ENCODE measurements at regions not wholly inside any gene's neighbourhood (a gene's known extent, or its start where the extent isn't known, plus 50 kb on each side); places are given as distances from the start of the nearest gene placed in this dataset.

GRCh38 chr14:34348592-34348991 is 113.4 kb downstream of the SPTSSA start:
- no peak for DNase-seq (ENCODE audit: low read depth)

DNA sequence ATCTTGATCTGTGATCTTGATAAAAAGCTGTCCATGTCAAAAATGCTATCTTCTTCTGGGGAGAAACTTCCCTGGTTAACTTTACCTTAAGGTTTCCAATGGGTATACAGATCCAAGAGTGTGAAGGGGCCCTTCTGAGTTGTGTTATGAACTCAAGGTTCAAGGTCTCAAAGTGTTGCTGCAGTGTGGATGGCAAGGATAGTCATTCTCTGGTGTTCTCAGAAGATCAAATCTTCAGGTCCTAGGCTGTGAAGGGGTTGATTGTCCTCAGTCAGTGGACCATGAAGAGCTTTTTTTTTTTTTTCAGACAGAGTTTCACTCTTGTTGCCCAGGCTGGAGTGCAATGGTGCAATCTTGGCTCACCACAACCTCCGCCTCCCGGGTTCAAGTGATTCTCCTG is 114.4 kb downstream of the SPTSSA start:
- DNase-seq (ENCODE audit: low read depth) = no peak

GRCh38 chr14:34345718-34346465 is 116.1 kb downstream of the SPTSSA start:
- no peak for DNase-seq (ENCODE audit: low read depth)

- DNase-seq (ENCODE audit: low read depth) = no peak
Observed at GRCh38 chr14:34344318-34344717, 117.7 kb downstream of the SPTSSA start.

DNA sequence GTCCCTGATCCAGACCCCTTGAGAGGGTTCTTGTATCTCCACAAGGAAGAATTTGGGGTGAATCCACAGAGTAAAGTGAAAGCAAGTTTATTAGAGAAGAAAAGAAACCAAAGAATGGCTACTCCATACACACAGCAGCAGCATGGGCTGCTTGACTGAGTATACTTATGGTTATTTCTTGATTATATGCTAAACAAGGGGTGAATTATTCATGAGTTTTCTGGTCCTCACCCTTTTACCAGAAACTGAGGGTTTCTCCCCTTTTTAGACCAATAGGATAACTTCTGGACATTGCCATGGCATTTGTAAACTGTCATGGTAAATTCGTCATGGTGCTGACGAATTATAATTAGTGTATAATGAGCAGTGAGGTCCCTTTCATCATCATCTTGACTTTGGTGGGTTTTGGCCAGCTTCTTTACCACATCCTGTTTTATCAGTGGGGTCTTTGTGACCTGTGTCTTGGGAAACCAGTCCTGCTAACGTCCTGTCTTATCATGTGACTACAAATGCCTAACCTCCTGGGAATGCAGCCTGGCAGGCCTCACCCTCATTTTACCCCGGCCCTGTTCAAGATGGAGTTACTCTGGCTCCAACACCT is 121.9 kb downstream of the SPTSSA start:
- peak; percentile 70 for DNase-seq (ENCODE audit: low read depth)

DNA sequence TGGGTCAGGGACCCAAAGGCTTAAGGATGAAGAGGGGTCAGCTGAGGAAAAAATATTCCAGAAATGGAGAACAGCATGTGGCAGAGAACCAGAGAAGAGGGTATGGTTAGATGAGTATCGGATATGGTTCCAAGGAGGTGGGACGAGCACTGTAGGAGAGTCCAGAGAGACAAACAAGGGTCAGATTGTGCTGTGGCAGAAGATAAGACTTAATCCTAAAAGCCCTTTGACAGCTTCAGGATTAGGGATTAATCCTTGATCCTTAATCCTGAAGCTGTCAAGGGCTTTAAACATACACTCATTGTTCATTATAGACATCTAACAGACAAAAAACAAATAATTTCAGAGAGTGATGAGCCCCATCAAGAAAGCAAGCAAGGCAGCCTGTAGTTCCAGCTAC is 124.0 kb downstream of the SPTSSA start:
- no peak for DNase-seq (ENCODE audit: low read depth)

GRCh38 chr14:34336501-34336900 is 125.5 kb downstream of the SPTSSA start:
- no peak for DNase-seq (ENCODE audit: low read depth)

GRCh38 chr14:34335968-34336367 is 126.1 kb downstream of the SPTSSA start:
- no peak for DNase-seq (ENCODE audit: low read depth)

DNA sequence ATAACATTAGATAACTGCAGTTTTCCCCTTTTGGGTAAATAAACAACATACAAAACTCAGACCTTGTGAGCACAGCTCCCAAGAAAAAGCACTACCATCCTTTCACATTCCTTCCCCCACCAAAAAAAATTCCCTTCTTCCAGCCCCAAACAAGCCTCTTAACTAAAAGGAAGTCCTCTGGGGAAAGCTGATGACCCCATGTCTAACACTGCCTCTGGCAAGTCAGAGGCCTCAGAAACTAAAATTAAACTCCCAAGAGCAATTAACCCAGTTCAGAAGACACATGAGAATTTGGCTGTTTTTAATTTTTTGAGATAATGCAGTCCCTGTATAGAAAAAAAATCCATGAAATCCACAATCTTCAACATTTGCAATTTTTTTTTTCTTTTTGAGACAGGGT is 127.7 kb downstream of the SPTSSA start:
- peak; percentile 29 for DNase-seq (ENCODE audit: low read depth)

DNA sequence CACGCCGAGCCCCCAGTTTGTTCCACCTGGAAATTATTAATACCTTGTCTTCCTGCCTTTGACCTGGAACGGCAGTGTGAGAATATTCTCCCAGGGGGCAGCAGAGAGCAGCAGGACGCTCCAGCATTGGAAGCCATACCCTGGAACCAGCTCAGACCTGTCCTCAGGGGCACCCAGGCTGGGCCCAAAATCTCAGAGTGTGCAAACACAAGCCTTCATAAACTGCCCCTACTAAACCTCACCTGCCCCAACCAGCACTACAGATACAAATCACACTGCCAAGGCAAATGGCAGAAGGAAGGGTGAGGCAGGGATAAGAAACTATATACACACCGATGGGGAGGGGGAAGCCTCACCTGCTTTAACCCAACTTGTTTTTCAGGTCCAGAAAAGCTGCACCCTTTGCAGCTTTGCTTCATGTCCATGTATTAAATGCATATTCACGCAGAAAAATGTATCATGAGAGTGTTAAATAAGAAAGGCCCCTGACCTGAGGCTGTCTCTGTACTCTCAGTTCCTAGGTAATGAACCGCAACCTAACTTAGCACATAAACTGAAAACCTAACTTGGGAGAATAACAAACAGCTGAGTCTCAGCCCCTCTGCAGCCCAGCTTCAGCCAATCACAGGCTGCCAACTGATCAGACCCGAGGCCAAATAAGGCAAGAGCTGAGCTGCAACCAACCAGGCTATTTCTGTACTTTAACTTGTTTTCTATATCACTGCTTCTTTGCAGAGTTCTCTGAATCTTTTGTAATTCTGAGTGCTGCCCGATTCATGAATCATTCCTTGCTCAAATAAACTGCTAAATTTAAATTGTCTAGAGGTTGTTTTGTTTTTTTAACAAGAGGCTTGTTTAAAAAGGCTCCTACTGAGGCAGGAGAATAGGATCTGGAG is 130.1 kb downstream of the SPTSSA start:
- DNase-seq (ENCODE audit: low read depth) = peak; percentile 79

- no peak for DNase-seq (ENCODE audit: low read depth)
Observed at GRCh38 chr14:34330846-34331245, 131.2 kb downstream of the SPTSSA start.

GRCh38 chr14:34329301-34329700 is 132.7 kb downstream of the SPTSSA start:
- no peak for DNase-seq (ENCODE audit: low read depth)

DNA sequence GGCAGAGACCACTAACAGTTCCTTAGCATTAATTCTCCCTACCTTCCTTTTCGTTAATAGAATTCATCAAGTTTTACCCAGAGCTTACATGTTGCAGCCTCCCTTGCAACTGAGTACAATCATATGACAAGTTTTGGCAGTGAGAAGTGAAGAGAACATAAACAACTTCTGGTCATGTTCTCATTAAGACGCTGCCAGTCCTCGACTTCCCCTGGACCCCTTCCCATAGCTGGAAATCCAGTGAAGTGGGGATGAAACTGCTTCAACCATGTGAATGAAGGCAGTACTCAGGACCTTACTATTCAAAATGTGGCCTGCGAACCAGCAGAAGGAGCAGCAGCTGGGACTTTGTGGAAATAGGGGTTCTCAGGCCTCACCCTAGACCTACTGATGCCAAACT is 133.9 kb downstream of the SPTSSA start:
- no peak for DNase-seq (ENCODE audit: low read depth)

DNA sequence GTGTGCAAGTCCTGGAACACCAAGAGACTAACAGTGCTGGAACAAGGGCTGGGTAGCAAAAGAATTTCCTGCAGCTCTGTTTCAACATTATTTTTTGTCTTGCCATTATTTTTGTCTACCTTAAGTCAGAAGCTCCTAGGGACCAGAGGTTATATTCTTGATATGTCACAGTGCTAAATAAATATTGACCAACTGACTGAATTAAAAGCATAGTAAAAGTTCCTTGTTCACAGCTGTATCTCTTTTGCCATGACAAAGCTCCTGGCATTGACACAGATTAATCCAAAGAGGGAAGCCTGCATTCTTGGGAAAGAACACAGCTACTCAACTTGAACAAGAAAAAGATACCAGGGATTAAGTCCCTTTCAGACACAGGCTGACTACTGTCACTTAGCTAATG is 136.5 kb downstream of the SPTSSA start:
- DNase-seq (ENCODE audit: low read depth) = no peak

DNA sequence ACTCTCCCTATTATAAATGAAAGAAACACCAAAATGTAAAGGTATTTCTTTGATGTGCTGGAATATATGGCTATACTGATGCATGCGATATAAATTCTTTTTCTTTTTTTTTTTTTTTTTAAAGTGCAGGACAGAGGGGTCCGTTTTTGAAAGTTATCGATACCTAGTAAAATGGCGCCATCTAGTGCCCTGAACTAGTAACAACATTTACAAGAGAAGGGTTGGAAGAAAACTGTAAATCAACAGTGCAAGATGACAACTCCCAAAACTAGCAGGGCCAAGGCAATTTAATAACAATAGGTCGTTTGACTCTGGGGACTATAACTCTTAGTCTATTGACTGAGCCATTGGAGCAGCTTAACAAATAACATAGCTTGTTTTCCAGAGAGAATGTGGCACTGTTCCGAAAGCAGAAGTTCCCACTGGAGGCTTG is 137.7 kb downstream of the SPTSSA start:
- peak; percentile 42 for DNase-seq (ENCODE audit: low read depth)

DNA sequence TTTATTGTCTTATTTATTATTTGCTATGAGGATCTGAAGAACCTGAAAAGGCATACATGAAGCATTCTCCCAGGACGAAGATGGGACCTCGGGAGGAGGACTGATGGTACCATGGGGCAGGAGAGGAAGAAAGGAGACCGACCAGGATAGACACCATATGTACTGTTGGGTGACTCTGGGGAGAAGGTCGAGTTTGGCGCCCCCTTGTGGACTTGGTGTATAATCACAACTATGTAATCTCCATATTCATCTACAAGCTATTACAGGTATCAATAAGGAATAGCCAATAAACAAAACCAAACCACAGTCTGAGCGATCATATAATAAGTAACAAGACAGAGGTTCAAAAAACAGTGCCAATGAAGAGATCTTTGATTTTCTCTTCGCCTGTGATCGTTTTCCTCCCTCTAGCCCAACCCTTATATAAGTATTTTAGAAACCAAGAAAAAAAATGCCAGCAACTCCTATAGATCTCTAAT is 139.1 kb downstream of the SPTSSA start:
- DNase-seq (ENCODE audit: low read depth) = peak; percentile 61

DNA sequence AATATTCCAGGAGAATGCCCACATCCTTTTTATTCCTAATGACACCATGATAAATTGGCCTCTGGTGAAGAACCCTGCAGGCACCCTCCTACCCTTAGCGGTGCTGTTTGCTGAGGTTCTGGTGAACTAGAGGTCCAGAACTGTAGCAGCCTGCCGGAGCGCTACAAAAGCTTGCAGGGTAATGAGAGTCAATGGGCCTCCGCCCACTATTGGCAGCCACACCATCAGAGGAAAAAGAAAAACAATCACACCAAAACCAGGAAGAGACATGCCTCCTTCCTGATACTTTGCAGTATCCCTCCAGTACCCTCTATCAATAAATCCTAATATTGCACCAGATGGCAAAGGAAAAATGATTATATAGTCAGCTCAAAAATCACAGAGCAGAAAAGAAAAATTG is 142.9 kb downstream of the SPTSSA start:
- no peak for DNase-seq (ENCODE audit: low read depth)

DNA sequence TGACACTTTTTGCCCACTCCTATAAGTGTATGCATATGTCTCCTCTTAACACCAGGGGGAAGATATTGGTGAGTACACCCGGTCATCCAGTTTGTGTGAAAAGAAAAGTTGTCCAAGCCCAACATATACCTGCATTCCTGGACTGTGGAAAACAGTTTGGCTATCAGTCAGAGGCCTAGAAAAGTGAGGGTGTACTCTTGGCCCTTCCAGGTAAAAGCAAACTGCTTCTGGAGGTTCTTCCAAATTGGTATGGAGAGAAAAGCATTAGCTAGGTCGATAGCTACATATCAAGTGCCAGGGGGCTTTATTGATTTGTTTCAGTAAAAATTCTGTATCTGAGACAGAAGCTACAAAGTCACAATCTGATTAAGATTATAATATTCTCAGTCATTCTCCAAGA is 144.0 kb downstream of the SPTSSA start:
- no peak for DNase-seq (ENCODE audit: low read depth)

GRCh38 chr14:34310724-34311123 is 151.3 kb downstream of the SPTSSA start:
- no peak for DNase-seq (ENCODE audit: low read depth)

GRCh38 chr14:34303811-34304210 is 158.2 kb downstream of the SPTSSA start:
- DNase-seq (ENCODE audit: low read depth) = no peak

DNA sequence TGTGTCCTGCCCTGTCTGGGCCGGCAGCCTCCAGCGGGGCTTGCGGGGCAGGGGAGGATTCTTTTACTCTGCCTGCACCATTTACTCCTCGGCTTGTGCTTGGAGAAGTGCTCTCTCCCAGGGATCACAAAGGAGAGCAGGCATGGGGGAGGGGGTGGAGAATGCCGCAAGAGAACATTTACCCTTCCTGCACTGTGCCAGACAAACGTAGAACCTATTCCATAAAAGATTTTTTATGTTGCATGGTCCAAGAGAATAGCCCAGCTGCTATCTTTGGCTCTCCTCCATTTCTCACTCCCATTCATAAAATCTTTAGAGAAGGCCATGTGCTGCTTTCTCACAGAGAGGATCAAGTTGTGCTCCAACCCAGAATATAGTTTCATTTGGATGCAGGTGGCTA is 159.4 kb downstream of the SPTSSA start:
- DNase-seq (ENCODE audit: low read depth) = no peak

- DNase-seq (ENCODE audit: low read depth) = peak; percentile 32
Observed at GRCh38 chr14:34300882-34301734, 160.9 kb downstream of the SPTSSA start.

Data from EH (cell line).